Mesodermal cell (in vitro differentiated cells): ENCODE measurements at regions not wholly inside any gene's neighbourhood (a gene's known extent, or its start where the extent isn't known, plus 50 kb on each side); places are given as distances from the start of the nearest gene placed in this dataset.
"Not testable (repeated sequence)": the region's sequence is repeated elsewhere in the genome, so short reads cannot be mapped to it uniquely, and the experiment has no call there.

ENCODE experiments used
- H3K27ac ChIP-seq: 2 replicates; pipeline ENCODE4 v1.7.0; 2013; ENCODE audit warnings: mild to moderate bottlenecking, low read depth, low read length, moderate library complexity; ENCODE audit not compliant: severe bottlenecking
- H3K36me3 ChIP-seq: 2 replicates; pipeline ENCODE4 v1.7.1; 2013; ENCODE audit warnings: mild to moderate bottlenecking, low read length, moderate library complexity; ENCODE audit not compliant: control insufficient read depth, insufficient read depth
- H3K4me1 ChIP-seq: one replicate; pipeline ENCODE4 v1.7.1; 2013; ENCODE audit warnings: mild to moderate bottlenecking, low read length; ENCODE audit not compliant: insufficient read depth, control insufficient read depth, poor library complexity, severe bottlenecking
- H3K4me3 ChIP-seq: 2 replicates; pipeline ENCODE4 v1.7.0; 2013; ENCODE audit warnings: low read length, control low read depth, mild to moderate bottlenecking; ENCODE audit not compliant: insufficient read depth, poor library complexity, severe bottlenecking; ENCODE audit errors: extremely low read depth
- H3K9me3 ChIP-seq: 2 replicates; pipeline ENCODE4 v1.7.1; 2013; ENCODE audit warnings: mild to moderate bottlenecking, low read length, moderate library complexity; ENCODE audit not compliant: control insufficient read depth
- WGBS, 2 experiments: methylation state at CpG; one replicate each; pipeline ENCODE4 v1.1.5; 2013; ENCODE audit warnings: missing lambda C conversion rate in 2 of 2; ENCODE audit not compliant: insufficient coverage in 2 of 2; 5-methylcytosine and 5-hydroxymethylcytosine counted together

GRCh38 chr7:142636751-142637150 lies 112.5 kb upstream of the PRSS1 start:
- WGBS, 2 experiments, result 87% methylated on average over 4 to 5 of the region's 6 CpGs
- Histone ChIP-seq H3K36me3 (no peaks in the 10 kb centered on the region), H3K4me1 (no peaks in the 10 kb centered on the region), H3K27ac (no peak overlapping the region), H3K9me3 (no peaks in the 10 kb centered on the region), H3K4me3 (no peak overlapping the region)

- 100% methylated on average over 1 of the region's 3 CpGs for WGBS, 2 experiments
- not testable (repeated sequence) for H3K9me3 ChIP-seq, H3K36me3 ChIP-seq
Observed at GRCh38 chr7:142636107-142636506, 113.2 kb upstream of the PRSS1 start.

GRCh38 chr7:142632271-142633134 lies 116.8 kb upstream of the PRSS1 start:
- H3K4me1 ChIP-seq, result peaks cover 10% of the 10 kb centered on the region
- H3K27ac ChIP-seq, result no peak overlapping the region
- H3K4me3 ChIP-seq, result no peak overlapping the region
- no peaks in the 10 kb centered on the region for H3K9me3 ChIP-seq
- 28 to 53% methylated on average over 4 to 11 of the region's 17 CpGs for WGBS, 2 experiments
- no peaks in the 10 kb centered on the region for H3K36me3 ChIP-seq

More at GRCh38 chr7:142636107-142636506, 113.2 kb upstream of the PRSS1 start:
- H3K4me3 ChIP-seq, H3K4me1 ChIP-seq, H3K27ac ChIP-seq: not testable (repeated sequence)

- Histone ChIP-seq H3K4me1 (peaks cover 10% of the 10 kb centered on the region), H3K4me3 (no peak overlapping the region), H3K9me3 (no peaks in the 10 kb centered on the region), H3K27ac (peak overlapping the region; percentile 66), H3K36me3 (no peaks in the 10 kb centered on the region)
- 72 to 83% methylated on average over 11 to 13 of the region's 15 CpGs for WGBS, 2 experiments
Observed at GRCh38 chr7:142629588-142630260, 119.5 kb upstream of the PRSS1 start.

GRCh38 chr7:142628945-142629344 lies 120.3 kb upstream of the PRSS1 start:
- H3K4me1 ChIP-seq, result peaks cover 10% of the 10 kb centered on the region
- no peaks in the 10 kb centered on the region for H3K9me3 ChIP-seq
- H3K27ac ChIP-seq, result no peak overlapping the region
- no CpG with 5 or more reads among the region's 1 CpG for WGBS, 2 experiments
- H3K36me3 ChIP-seq, result no peaks in the 10 kb centered on the region
- no peak overlapping the region for H3K4me3 ChIP-seq

GRCh38 chr7:142627223-142627622 lies 122.0 kb upstream of the PRSS1 start:
- not testable (repeated sequence) for H3K4me1 ChIP-seq, H3K36me3 ChIP-seq, H3K9me3 ChIP-seq, H3K27ac ChIP-seq, H3K4me3 ChIP-seq
- 93 to 96% methylated on average over 3 to 8 of the region's 11 CpGs for WGBS, 2 experiments

- Histone ChIP-seq H3K36me3 (no peaks in the 10 kb centered on the region), H3K4me3 (no peak overlapping the region), H3K9me3 (no peaks in the 10 kb centered on the region), H3K4me1 (peaks cover 10% of the 10 kb centered on the region), H3K27ac (no peak overlapping the region)
- WGBS, 2 experiments, result 66 to 72% methylated on average over 9 to 12 of the region's 12 CpGs
Observed at GRCh38 chr7:142626420-142627035, 122.7 kb upstream of the PRSS1 start.

- H3K36me3 ChIP-seq, H3K4me3 ChIP-seq, H3K4me1 ChIP-seq, H3K9me3 ChIP-seq, H3K27ac ChIP-seq: not testable (repeated sequence)
- WGBS, 2 experiments, result no CpG with 5 or more reads among the region's 2 CpGs
Observed at GRCh38 chr7:142625216-142625615, 124.1 kb upstream of the PRSS1 start.

- Histone ChIP-seq H3K4me3 (no peak overlapping the region), H3K9me3 (no peaks in the 10 kb centered on the region), H3K36me3 (no peaks in the 10 kb centered on the region), H3K27ac (no peak overlapping the region), H3K4me1 (peaks cover 10% of the 10 kb centered on the region)
- 96 to 100% methylated on average over 4 to 5 of the region's 6 CpGs for WGBS, 2 experiments
Observed at GRCh38 chr7:142620402-142620801, 128.9 kb upstream of the PRSS1 start.

GRCh38 chr7:142618655-142619351 lies 130.5 kb upstream of the PRSS1 start:
- Histone ChIP-seq H3K4me3 (no peak overlapping the region), H3K4me1 (peaks cover 10% of the 10 kb centered on the region), H3K36me3 (no peaks in the 10 kb centered on the region), H3K27ac (no peak overlapping the region), H3K9me3 (no peaks in the 10 kb centered on the region)
- 86 to 94% methylated on average over 6 of the region's 9 CpGs for WGBS, 2 experiments
